ENCODE measurements at regions not wholly inside any gene's neighbourhood (a gene's known extent, or its start where the extent isn't known, plus 50 kb on each side); places are given as distances from the start of the nearest gene placed in this dataset.

- no peak overlapping the region for H3K27ac Mint-ChIP-seq
These were observed 484.0 kb upstream of the FZD8 start for GRCh38 chr10:36126076-36126475.

GRCh38 chr10:36119455-36119854 is 477.4 kb upstream of the FZD8 start:
- ATAC-seq (ENCODE audit: low read depth) (no peak), DNase-seq (ENCODE audit: low spot score in 2 of 2) (no peak)
- H3K4me3 Mint-ChIP-seq = no peak overlapping the region
- peaks cover 9% of the 10 kb centered on the region for H3K9me3 Mint-ChIP-seq
- no peaks in the 10 kb centered on the region for H3K4me1 Mint-ChIP-seq
- no peak overlapping the region for H3K27ac Mint-ChIP-seq
- H3K27me3 Mint-ChIP-seq = no peaks in the 10 kb centered on the region
- H3K36me3 Mint-ChIP-seq = no peaks in the 10 kb centered on the region

More at GRCh38 chr10:36126076-36126475, 484.0 kb upstream of the FZD8 start:
- Mint-ChIP-seq H3K27me3 (no peaks in the 10 kb centered on the region), H3K9me3 (peaks cover 5% of the 10 kb centered on the region), H3K36me3 (no peaks in the 10 kb centered on the region), H3K4me3 (no peak overlapping the region), H3K4me1 (no peaks in the 10 kb centered on the region)
- DNase-seq (ENCODE audit: low spot score in 2 of 2) = no peak
- no peak for ATAC-seq (ENCODE audit: low read depth)

GRCh38 chr10:36118314-36118713 is 476.2 kb upstream of the FZD8 start:
- no peak overlapping the region for H3K4me3 Mint-ChIP-seq
- no peak overlapping the region for H3K27ac Mint-ChIP-seq
- DNase-seq (ENCODE audit: low spot score in 2 of 2) = no peak
- H3K27me3 Mint-ChIP-seq = no peaks in the 10 kb centered on the region
- peaks cover 9% of the 10 kb centered on the region for H3K9me3 Mint-ChIP-seq
- H3K4me1 Mint-ChIP-seq = no peaks in the 10 kb centered on the region
- no peak for ATAC-seq (ENCODE audit: low read depth)
- H3K36me3 Mint-ChIP-seq = no peaks in the 10 kb centered on the region

DNA sequence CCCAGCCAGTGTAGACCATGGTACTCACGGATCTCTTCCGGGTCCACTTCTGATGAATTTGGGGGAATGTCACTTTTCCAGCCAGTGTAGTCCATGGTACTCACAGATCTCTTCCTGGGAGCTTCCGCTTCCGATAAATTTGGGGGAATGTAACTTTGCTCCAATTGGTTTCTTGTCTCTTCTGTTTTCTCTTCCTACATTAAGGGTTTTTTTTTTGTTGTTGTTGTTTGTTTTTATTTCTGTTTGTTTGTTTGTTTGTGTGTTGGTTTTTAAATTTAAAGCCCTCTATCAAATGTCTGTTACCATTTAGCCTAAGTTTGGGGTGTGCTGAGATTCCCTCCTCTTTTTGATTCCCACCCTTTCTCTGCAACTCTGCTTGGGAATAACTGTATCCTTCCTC is 475.8 kb upstream of the FZD8 start:
- H3K4me3 Mint-ChIP-seq = no peak overlapping the region
- no peak for DNase-seq (ENCODE audit: low spot score in 2 of 2)
- H3K4me1 Mint-ChIP-seq = no peaks in the 10 kb centered on the region
- no peak for ATAC-seq (ENCODE audit: low read depth)
- H3K27me3 Mint-ChIP-seq = no peaks in the 10 kb centered on the region
- H3K9me3 Mint-ChIP-seq = peaks cover 8% of the 10 kb centered on the region
- no peak overlapping the region for H3K27ac Mint-ChIP-seq
- H3K36me3 Mint-ChIP-seq = no peaks in the 10 kb centered on the region

DNA sequence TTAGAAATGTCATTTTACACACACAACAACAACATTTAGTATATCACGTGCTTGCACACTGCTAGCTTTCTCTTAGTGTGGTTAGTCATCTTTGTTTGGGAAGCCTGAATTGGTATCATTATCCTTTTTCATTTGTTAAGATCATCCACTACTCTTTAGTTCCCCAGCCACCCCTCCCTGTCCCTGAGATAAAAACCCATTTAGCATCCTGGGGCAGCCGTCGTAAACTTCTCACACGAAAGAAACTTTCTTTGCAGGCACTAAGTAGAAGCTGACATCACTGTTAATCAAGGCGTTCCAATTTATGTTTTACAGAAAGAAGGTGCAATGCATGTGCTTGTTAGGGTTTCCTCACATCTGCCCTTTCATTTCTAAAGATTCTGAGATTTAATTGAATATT is 475.1 kb upstream of the FZD8 start:
- H3K4me1 Mint-ChIP-seq = no peaks in the 10 kb centered on the region
- H3K27ac Mint-ChIP-seq = no peak overlapping the region
- H3K27me3 Mint-ChIP-seq = no peaks in the 10 kb centered on the region
- DNase-seq (ENCODE audit: low spot score in 2 of 2) (no peak), ATAC-seq (ENCODE audit: low read depth) (no peak)
- no peak overlapping the region for H3K4me3 Mint-ChIP-seq
- no peaks in the 10 kb centered on the region for H3K36me3 Mint-ChIP-seq
- H3K9me3 Mint-ChIP-seq = peaks cover 6% of the 10 kb centered on the region

GRCh38 chr10:36116731-36117130 is 474.6 kb upstream of the FZD8 start:
- Mint-ChIP-seq H3K27me3 (no peaks in the 10 kb centered on the region), H3K9me3 (peaks cover 8% of the 10 kb centered on the region)

GRCh38 chr10:36116040-36116439 is 473.9 kb upstream of the FZD8 start:
- Mint-ChIP-seq H3K27ac (no peak overlapping the region), H3K9me3 (peaks cover 8% of the 10 kb centered on the region), H3K27me3 (no peaks in the 10 kb centered on the region), H3K4me1 (no peaks in the 10 kb centered on the region), H3K36me3 (no peaks in the 10 kb centered on the region), H3K4me3 (no peak overlapping the region)
- no peak for ATAC-seq (ENCODE audit: low read depth)
- no peak for DNase-seq (ENCODE audit: low spot score in 2 of 2)

More at GRCh38 chr10:36116731-36117130, 474.6 kb upstream of the FZD8 start:
- Mint-ChIP-seq H3K27ac (no peak overlapping the region), H3K4me3 (no peak overlapping the region), H3K4me1 (no peaks in the 10 kb centered on the region), H3K36me3 (no peaks in the 10 kb centered on the region)
- ATAC-seq (ENCODE audit: low read depth) = no peak
- DNase-seq (ENCODE audit: low spot score in 2 of 2) = no peak

- Mint-ChIP-seq H3K4me3 (no peak overlapping the region), H3K27me3 (no peaks in the 10 kb centered on the region), H3K4me1 (no peaks in the 10 kb centered on the region), H3K36me3 (no peaks in the 10 kb centered on the region), H3K9me3 (peaks cover 8% of the 10 kb centered on the region), H3K27ac (no peak overlapping the region)
- DNase-seq (ENCODE audit: low spot score in 2 of 2) = no peak
- no peak for ATAC-seq (ENCODE audit: low read depth)
These were observed 473.3 kb upstream of the FZD8 start for GRCh38 chr10:36115364-36115763.

- H3K27ac Mint-ChIP-seq = no peak overlapping the region
- no peak overlapping the region for H3K4me3 Mint-ChIP-seq
- ATAC-seq (ENCODE audit: low read depth) (no peak), DNase-seq (ENCODE audit: low spot score in 2 of 2) (no peak)
- H3K36me3 Mint-ChIP-seq = no peaks in the 10 kb centered on the region
- no peaks in the 10 kb centered on the region for H3K27me3 Mint-ChIP-seq
- peaks cover 8% of the 10 kb centered on the region for H3K9me3 Mint-ChIP-seq
- H3K4me1 Mint-ChIP-seq = no peaks in the 10 kb centered on the region
These were observed 472.8 kb upstream of the FZD8 start for GRCh38 chr10:36114913-36115312.

GRCh38 chr10:36114141-36114540 is 472.0 kb upstream of the FZD8 start:
- Mint-ChIP-seq H3K36me3 (no peaks in the 10 kb centered on the region), H3K9me3 (peaks cover 8% of the 10 kb centered on the region), H3K4me1 (no peaks in the 10 kb centered on the region), H3K27me3 (no peaks in the 10 kb centered on the region), H3K4me3 (no peak overlapping the region), H3K27ac (no peak overlapping the region)
- DNase-seq (ENCODE audit: low spot score in 2 of 2) (no peak), ATAC-seq (ENCODE audit: low read depth) (no peak)

GRCh38 chr10:36111676-36112075 is 469.6 kb upstream of the FZD8 start:
- no peak for DNase-seq (ENCODE audit: low spot score in 2 of 2)
- Mint-ChIP-seq H3K27ac (no peak overlapping the region), H3K9me3 (peaks cover 1% of the 10 kb centered on the region), H3K36me3 (no peaks in the 10 kb centered on the region), H3K4me3 (no peak overlapping the region), H3K4me1 (no peaks in the 10 kb centered on the region), H3K27me3 (no peaks in the 10 kb centered on the region)
- no peak for ATAC-seq (ENCODE audit: low read depth)

DNA sequence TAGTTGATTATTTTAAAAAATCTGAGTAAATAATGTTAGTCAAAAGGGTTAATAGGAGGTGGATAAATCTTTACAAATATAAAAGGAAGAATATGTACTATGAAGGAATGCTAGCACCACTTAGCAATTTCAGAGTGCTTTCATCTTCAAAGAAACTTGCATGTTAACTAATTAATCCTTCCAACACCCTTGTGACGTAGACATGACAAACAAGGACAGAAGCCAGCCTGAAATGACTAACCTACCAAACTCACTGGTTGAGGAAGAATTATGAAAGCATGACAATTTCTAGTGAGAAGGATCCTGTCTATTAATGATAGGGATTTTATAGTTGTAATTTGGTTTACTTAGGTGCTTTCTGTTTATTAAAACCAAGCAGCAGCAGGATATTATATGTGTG is 468.0 kb upstream of the FZD8 start:
- no peak for ATAC-seq (ENCODE audit: low read depth)
- DNase-seq (ENCODE audit: low spot score in 2 of 2) = no peak
- Mint-ChIP-seq H3K36me3 (no peaks in the 10 kb centered on the region), H3K27ac (no peak overlapping the region), H3K27me3 (no peaks in the 10 kb centered on the region), H3K4me3 (no peak overlapping the region), H3K9me3 (peaks cover 1% of the 10 kb centered on the region), H3K4me1 (no peaks in the 10 kb centered on the region)

DNA sequence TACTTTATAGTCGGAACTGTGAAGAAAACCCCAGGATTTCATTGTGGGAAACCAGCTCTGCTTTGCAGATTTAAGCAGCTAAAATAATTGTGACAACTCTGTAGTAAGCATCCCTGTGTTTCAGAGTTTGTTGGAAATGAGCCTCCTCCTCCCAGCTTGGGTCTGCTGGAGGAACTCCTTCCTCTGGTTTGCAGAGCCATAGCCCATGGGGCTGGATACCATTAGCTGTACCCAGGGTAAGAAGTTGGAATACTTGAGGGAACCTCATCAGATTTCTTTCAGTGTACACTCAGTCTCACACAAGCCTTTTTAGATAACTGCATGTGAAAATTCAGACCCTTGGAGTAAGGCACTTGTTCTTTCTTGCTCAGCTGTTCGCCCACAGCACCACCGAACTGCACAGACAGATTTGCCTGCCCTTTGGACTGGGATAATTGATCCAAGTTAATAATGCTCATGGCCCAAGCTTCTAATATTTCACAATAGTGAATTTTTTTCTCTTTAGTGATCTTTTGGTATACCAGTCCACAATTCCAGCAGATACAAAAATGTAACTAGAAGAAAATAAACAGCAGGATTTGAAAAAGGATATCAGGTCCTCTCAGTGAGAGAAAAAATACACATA is 467.4 kb upstream of the FZD8 start:
- no peak for DNase-seq (ENCODE audit: low spot score in 2 of 2)
- Mint-ChIP-seq H3K9me3 (peaks cover 1% of the 10 kb centered on the region), H3K27ac (no peak overlapping the region), H3K4me1 (no peaks in the 10 kb centered on the region), H3K4me3 (no peak overlapping the region), H3K27me3 (no peaks in the 10 kb centered on the region), H3K36me3 (no peaks in the 10 kb centered on the region)
- ATAC-seq (ENCODE audit: low read depth) = no peak

DNA sequence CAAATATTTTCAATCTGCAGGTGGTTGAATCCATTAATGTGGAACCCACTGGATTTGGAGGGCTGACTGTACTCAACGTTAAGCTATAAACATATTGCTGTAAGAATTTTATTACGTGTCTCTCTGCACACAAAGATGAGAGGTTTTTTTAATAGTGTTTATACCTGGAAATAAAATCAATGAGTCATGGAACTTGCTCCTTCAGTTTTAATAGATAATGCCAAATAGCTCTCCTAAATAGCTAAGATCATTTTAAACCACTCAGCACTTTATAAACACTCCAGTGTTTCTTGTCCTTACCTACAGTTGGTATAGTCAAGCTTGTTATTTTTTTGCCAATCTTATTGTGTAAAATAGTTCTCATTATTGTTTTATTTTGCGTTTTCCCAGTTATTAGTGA is 455.6 kb upstream of the FZD8 start:
- Mint-ChIP-seq H3K36me3 (no peaks in the 10 kb centered on the region), H3K27me3 (no peaks in the 10 kb centered on the region), H3K27ac (no peak overlapping the region), H3K4me1 (no peaks in the 10 kb centered on the region), H3K4me3 (no peak overlapping the region), H3K9me3 (peaks cover 4% of the 10 kb centered on the region)
- DNase-seq (ENCODE audit: low spot score in 2 of 2) = no peak
- no peak for ATAC-seq (ENCODE audit: low read depth)

DNA sequence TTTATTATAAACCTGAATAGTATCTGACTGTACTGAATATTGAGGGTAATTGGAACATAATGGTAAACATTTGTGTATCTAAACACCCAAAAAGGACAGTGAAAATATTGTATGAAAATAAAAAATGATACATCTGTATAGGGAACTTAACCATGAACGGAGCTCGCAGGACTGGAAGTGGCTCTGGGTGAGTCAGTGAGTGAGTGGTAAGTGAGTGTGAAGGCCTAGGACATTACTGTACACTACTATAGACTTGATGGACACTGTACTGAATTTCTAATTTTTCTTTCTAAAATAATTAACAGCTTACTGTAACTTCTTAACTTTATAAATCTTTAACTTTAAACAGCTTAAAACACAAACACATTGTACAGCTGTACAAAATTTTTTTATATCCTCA is 454.5 kb upstream of the FZD8 start:
- peaks cover 4% of the 10 kb centered on the region for H3K9me3 Mint-ChIP-seq
- DNase-seq (ENCODE audit: low spot score in 2 of 2) (no peak), ATAC-seq (ENCODE audit: low read depth) (no peak)
- no peaks in the 10 kb centered on the region for H3K27me3 Mint-ChIP-seq
- no peaks in the 10 kb centered on the region for H3K36me3 Mint-ChIP-seq
- no peak overlapping the region for H3K4me3 Mint-ChIP-seq
- H3K4me1 Mint-ChIP-seq = no peaks in the 10 kb centered on the region
- H3K27ac Mint-ChIP-seq = no peak overlapping the region

Measured in memory B cell (primary cell).